Panc1 (cell line): ENCODE measurements at regions not wholly inside any gene's neighbourhood (a gene's known extent, or its start where the extent isn't known, plus 50 kb on each side); places are given as distances from the start of the nearest gene placed in this dataset.

Experiments used
- ATAC-seq: fragments of 200-7000 bp; cut with Tn5 transposase; 2 replicates; pipeline ENCODE4 v1.9.1; 2020; ENCODE audit warnings: mild to moderate bottlenecking, moderate library complexity
- BruUV-seq: library from RNA; stranded (reverse); fragments of 400-500 nt; replicated peaks from 2 replicates; lab custom pipeline; 2021; lab: Mats Ljungman, UMichigan
- CTCF ChIA-PET: fragments of 300-600 bp; sonication (Branson Sonifier 250); formaldehyde crosslinking; loops from one replicate; lab custom pipeline; 2022; ENCODE audit warnings: antibody characterized with exemption; lab: Charles Lee
- POLR2A ChIA-PET: fragments of 300-600 bp; sonication (Branson Sonifier 250); formaldehyde crosslinking; loops from one replicate; lab custom pipeline; 2022; ENCODE audit warnings: antibody characterized with exemption; lab: Charles Lee
- DNase-seq: peaks from one replicate; pipeline ENCODE4 v3.0.0-alpha.2; 2010; ENCODE audit warnings: low read depth, low spot score
- H3K27ac ChIP-seq: 2 replicates; pipeline ENCODE4 v1.5.1; 2011; ENCODE audit warnings: mild to moderate bottlenecking, low read length, inconsistent platforms
- H3K27me3 ChIP-seq: fragments of 200-500 bp; sonication (Bioruptor generic); 2 replicates; pipeline ENCODE4 v1.6.0; 2014; ENCODE audit warnings: low read length, inconsistent platforms; ENCODE audit not compliant: control insufficient read depth, insufficient read depth
- H3K36me3 ChIP-seq: fragments of 200-500 bp; sonication (Bioruptor generic); 2 replicates; pipeline ENCODE4 v1.5.1; 2014; ENCODE audit warnings: inconsistent platforms, mild to moderate bottlenecking, low read length, moderate library complexity; ENCODE audit not compliant: control insufficient read depth, insufficient read depth
- H3K4me1 ChIP-seq: 2 replicates; pipeline ENCODE4 v1.5.1; 2011; ENCODE audit warnings: inconsistent platforms, mild to moderate bottlenecking, low read length, moderate library complexity; ENCODE audit not compliant: control insufficient read depth, insufficient read depth
- H3K4me3 ChIP-seq, 2 experiments: 2 replicates each; pipeline ENCODE4 v1.5.1; 2011 to 2012; ENCODE audit warnings: low read depth in 2 of 2, low read length in 2 of 2, mild to moderate bottlenecking in 2 of 2, inconsistent platforms in 1 of 2, moderate library complexity in 1 of 2
- H3K9me3 ChIP-seq: fragments of 200-500 bp; sonication (Bioruptor generic); 2 replicates; pipeline ENCODE4 v1.5.1; 2014; ENCODE audit warnings: low read depth, mild to moderate bottlenecking, inconsistent platforms, low read length, moderate library complexity; ENCODE audit not compliant: control insufficient read depth, insufficient read depth
- POLR2AphosphoS5 ChIP-seq: IDR thresholded peaks from 2 replicates; pipeline ENCODE4 v1.6.1; 2012; ENCODE audit warnings: mild to moderate bottlenecking, low read depth, low read length, moderate library complexity
- SIN3A ChIP-seq: IDR thresholded peaks from 2 replicates; pipeline ENCODE4 v1.6.1; 2012; ENCODE audit warnings: low read depth, mild to moderate bottlenecking, low read length, moderate library complexity, borderline replicate concordance; ENCODE audit not compliant: insufficient read depth
- TCF7L2 ChIP-seq: IDR thresholded peaks from 2 replicates; pipeline ENCODE4 v1.6.1; 2011; ENCODE audit warnings: mild to moderate bottlenecking, low read depth, low read length, inconsistent platforms
- in situ Hi-C: cut with HindIII; loops from 2 replicates; pipeline ENCODE4 v1.10.0; 2016; ENCODE audit warnings: low sequenced_read_pairs, low pct_unique_long_range_greater_than_20kb
- intact Hi-C: fragments of 100-400 bp; cut with micrococcal nuclease; formaldehyde crosslinking; loops from one replicate; pipeline ENCODE4 v1.10.0; 2022; ENCODE audit not compliant: unreplicated experiment
- TF ChIP-seq, protein P1 (sequence below), 2 experiments: IDR thresholded peaks; 2 replicates each; pipeline ENCODE4 v1.6.1; 2011 to 2012; ENCODE audit warnings: low read depth in 2 of 2, control low read depth in 1 of 2, low read length in 1 of 2, mild to moderate bottlenecking in 1 of 2, moderate library complexity in 1 of 2; ENCODE audit not compliant: insufficient read depth in 1 of 2
- TF ChIP-seq, protein P2 (sequence below): fragments of 450-650 bp; IDR thresholded peaks from 2 replicates; pipeline ENCODE4 v1.5.1; 2017; ENCODE audit warnings: mild to moderate bottlenecking

DNA sequence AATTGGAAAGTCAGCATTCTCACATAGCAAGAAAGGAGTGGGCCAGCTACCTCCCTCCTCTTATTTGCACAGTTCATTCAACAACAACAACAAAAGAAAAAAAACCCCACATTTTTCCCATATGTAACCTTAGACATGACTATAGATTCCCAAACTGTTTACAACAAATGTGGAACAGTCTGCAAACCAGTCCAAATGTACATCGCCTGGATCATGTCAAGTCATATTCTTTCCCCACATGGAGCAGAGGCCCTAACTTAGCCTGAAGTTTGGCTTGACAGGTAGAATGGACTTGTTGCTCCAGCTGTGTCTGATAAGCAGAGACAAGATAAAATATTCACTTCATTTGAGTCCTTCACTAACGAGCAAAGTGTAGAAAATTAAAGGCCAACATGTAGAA is 81.7 kb upstream of the COL24A1 start:
- ATAC-seq (no peak), DNase-seq (no peak)
- H3K27ac ChIP-seq: no peak overlapping the region
- intact Hi-C loops: no loop called here
- peaks cover 5% of the 10 kb centered on the region; the same call in 1 of the 2 replicates for H3K27me3 ChIP-seq
- BruUV-seq: no TSS peak
- POLR2A ChIA-PET: no interaction called here
- no peak overlapping the region for H3K4me3 ChIP-seq
- in situ Hi-C loops: no loop called here
- peaks cover 17% of the 10 kb centered on the region for H3K9me3 ChIP-seq
- H3K36me3 ChIP-seq: no peaks in the 10 kb centered on the region
- no peak for TF ChIP-seq TCF7L2
- TF ChIP-seq, protein P1, sequence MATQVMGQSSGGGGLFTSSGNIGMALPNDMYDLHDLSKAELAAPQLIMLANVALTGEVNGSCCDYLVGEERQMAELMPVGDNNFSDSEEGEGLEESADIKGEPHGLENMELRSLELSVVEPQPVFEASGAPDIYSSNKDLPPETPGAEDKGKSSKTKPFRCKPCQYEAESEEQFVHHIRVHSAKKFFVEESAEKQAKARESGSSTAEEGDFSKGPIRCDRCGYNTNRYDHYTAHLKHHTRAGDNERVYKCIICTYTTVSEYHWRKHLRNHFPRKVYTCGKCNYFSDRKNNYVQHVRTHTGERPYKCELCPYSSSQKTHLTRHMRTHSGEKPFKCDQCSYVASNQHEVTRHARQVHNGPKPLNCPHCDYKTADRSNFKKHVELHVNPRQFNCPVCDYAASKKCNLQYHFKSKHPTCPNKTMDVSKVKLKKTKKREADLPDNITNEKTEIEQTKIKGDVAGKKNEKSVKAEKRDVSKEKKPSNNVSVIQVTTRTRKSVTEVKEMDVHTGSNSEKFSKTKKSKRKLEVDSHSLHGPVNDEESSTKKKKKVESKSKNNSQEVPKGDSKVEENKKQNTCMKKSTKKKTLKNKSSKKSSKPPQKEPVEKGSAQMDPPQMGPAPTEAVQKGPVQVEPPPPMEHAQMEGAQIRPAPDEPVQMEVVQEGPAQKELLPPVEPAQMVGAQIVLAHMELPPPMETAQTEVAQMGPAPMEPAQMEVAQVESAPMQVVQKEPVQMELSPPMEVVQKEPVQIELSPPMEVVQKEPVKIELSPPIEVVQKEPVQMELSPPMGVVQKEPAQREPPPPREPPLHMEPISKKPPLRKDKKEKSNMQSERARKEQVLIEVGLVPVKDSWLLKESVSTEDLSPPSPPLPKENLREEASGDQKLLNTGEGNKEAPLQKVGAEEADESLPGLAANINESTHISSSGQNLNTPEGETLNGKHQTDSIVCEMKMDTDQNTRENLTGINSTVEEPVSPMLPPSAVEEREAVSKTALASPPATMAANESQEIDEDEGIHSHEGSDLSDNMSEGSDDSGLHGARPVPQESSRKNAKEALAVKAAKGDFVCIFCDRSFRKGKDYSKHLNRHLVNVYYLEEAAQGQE (IDR thresholded peaks at IDR 0.05; ENCODE audit: insufficient read depth in 1 of 2, low read depth in 2 of 2, low read length in 1 of 2): no peak
- TF ChIP-seq, protein P2, sequence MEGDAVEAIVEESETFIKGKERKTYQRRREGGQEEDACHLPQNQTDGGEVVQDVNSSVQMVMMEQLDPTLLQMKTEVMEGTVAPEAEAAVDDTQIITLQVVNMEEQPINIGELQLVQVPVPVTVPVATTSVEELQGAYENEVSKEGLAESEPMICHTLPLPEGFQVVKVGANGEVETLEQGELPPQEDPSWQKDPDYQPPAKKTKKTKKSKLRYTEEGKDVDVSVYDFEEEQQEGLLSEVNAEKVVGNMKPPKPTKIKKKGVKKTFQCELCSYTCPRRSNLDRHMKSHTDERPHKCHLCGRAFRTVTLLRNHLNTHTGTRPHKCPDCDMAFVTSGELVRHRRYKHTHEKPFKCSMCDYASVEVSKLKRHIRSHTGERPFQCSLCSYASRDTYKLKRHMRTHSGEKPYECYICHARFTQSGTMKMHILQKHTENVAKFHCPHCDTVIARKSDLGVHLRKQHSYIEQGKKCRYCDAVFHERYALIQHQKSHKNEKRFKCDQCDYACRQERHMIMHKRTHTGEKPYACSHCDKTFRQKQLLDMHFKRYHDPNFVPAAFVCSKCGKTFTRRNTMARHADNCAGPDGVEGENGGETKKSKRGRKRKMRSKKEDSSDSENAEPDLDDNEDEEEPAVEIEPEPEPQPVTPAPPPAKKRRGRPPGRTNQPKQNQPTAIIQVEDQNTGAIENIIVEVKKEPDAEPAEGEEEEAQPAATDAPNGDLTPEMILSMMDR: no peak
- no peak for TF ChIP-seq POLR2AphosphoS5
- no peak for TF ChIP-seq SIN3A
- CTCF ChIA-PET: no interaction called here
- H3K4me1 ChIP-seq: no peaks in the 10 kb centered on the region

DNA sequence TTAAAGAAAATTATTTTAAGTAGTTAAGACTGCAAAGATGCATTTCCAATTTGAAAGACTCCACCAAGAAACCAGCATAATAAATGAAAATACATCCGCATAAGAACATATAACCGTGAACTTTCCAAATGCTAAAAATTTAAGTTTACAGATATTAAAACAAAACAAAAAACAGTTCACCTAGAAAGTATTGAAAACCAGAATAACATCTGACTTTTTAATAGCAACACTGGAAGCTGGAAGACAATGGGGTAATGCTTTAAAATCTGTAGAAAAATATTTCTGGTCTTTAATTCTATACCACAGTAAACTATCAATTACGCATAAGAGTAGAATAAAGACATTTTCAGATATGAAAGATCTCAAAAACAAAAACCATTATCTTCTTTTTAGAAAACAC is 79.3 kb upstream of the COL24A1 start:
- ChIA-PET POLR2A (no interaction called here), CTCF (no interaction called here)
- H3K9me3 ChIP-seq: peaks cover 17% of the 10 kb centered on the region
- peaks cover 5% of the 10 kb centered on the region; the same call in 1 of the 2 replicates for H3K27me3 ChIP-seq
- TF ChIP-seq, protein P1 (IDR thresholded peaks at IDR 0.05; ENCODE audit: insufficient read depth in 1 of 2, low read depth in 2 of 2, low read length in 1 of 2): no peak
- TF ChIP-seq, protein P2: no peak
- no peak for TF ChIP-seq TCF7L2
- no peak for TF ChIP-seq SIN3A
- no peaks in the 10 kb centered on the region for H3K4me1 ChIP-seq
- ATAC-seq: no peak
- no peak for DNase-seq
- intact Hi-C loops: no loop called here
- H3K36me3 ChIP-seq: no peaks in the 10 kb centered on the region
- no peak overlapping the region for H3K4me3 ChIP-seq
- BruUV-seq: no TSS peak
- in situ Hi-C loops: no loop called here
- H3K27ac ChIP-seq: no peak overlapping the region
